ENCODE measurements at regions not wholly inside any gene's neighbourhood (a gene's known extent, or its start where the extent isn't known, plus 50 kb on each side); places are given as distances from the start of the nearest gene placed in this dataset.
"Not testable (repeated sequence)": the region's sequence is repeated elsewhere in the genome, so short reads cannot be mapped to it uniquely, and the experiment has no call there.

DNA sequence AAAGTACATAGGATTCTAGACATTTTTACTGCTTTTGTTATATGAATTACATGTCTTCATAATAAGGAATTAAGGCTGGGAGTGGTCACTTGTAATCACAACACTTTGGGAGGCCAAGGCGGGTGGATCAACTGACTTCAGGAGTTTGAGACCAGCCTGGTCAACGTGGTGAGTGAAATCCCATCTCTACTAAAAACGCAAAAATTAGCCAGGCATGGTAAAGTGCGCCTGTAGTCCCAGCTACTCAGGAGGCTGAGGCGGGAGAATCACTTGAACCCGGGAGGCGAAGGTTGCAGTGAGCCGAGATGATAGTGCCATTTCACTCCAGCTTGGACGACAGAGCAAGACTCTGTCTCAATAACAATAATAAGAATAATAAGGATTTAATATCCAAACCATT, 663.8 kb upstream of the TPTE start:
- TF ChIP-seq, protein P1, sequence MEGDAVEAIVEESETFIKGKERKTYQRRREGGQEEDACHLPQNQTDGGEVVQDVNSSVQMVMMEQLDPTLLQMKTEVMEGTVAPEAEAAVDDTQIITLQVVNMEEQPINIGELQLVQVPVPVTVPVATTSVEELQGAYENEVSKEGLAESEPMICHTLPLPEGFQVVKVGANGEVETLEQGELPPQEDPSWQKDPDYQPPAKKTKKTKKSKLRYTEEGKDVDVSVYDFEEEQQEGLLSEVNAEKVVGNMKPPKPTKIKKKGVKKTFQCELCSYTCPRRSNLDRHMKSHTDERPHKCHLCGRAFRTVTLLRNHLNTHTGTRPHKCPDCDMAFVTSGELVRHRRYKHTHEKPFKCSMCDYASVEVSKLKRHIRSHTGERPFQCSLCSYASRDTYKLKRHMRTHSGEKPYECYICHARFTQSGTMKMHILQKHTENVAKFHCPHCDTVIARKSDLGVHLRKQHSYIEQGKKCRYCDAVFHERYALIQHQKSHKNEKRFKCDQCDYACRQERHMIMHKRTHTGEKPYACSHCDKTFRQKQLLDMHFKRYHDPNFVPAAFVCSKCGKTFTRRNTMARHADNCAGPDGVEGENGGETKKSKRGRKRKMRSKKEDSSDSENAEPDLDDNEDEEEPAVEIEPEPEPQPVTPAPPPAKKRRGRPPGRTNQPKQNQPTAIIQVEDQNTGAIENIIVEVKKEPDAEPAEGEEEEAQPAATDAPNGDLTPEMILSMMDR (IDR thresholded peaks at IDR 0.05; ENCODE audit: insufficient read depth, low read length, poor library complexity, severe bottlenecking), result not testable (repeated sequence)
- TF ChIP-seq EZH2phosphoT487 (conservative IDR thresholded peaks at IDR 0.05; ENCODE audit: low read length), result not testable (repeated sequence)
